ENCODE measurements at regions not wholly inside any gene's neighbourhood (a gene's known extent, or its start where the extent isn't known, plus 50 kb on each side); places are given as distances from the start of the nearest gene placed in this dataset.

DNA sequence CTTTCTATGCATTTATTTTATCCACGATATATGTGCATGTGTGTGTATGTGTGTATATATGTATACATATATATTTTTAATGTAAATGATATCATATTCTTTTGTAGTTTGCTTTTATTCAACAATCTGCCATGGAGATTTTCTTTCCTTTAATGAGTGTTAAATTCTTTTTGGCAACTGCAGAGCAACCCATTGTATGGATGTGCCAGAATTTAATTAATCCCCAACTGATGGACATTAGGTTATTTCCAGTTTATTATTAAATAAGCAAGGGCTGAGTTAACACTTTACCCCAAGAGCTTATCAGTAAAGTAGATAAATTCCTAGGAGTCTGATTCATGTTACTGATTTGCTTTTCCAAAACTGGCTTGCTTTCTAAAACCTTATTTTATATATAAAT lies 58.9 kb upstream of the CD28 start:
- Histone ChIP-seq H3K4me2 (no peak overlapping the region), H3K4me3 (no peak overlapping the region), H3K9me2 (ENCODE audit: insufficient read depth) (peaks cover 3% of the 10 kb centered on the region; the same call in 1 of the 2 replicates), H3K79me2 (replicated peaks; ENCODE audit: insufficient read depth) (no peaks in the 10 kb centered on the region), H4K20me1 (replicated peaks; ENCODE audit: insufficient read depth) (no peaks in the 10 kb centered on the region), H3K27ac (ENCODE audit: low read depth) (no peak overlapping the region), H3K27me3 (ENCODE audit: insufficient read depth) (no peaks in the 10 kb centered on the region), H3K36me3 (ENCODE audit: insufficient read depth) (no peaks in the 10 kb centered on the region), H3K4me1 (ENCODE audit: insufficient read depth) (0 out of 2 replicates have a peak, but pooled peaks cover 4% of the 10 kb centered on the region), H2AFZ (no peak overlapping the region), H3F3A (replicated peaks; ENCODE audit: low read depth) (no peaks in the 10 kb centered on the region)
- peaks cover 5% of the 10 kb centered on the region; the same call in 1 of the 3 replicates for H3K4me1 Mint-ChIP-seq
- H3K4me3 Mint-ChIP-seq = no peak overlapping the region
- peaks cover 7% of the 10 kb centered on the region; the same call in 2 of the 3 replicates for H3K36me3 Mint-ChIP-seq (ENCODE audit: low read depth)
- TF ChIP-seq JUNB (IDR thresholded peaks at IDR 0.05; ENCODE audit: unreplicated experiment) (no peak), POLR2AphosphoS5 (IDR thresholded peaks at IDR 0.05; ENCODE audit: low read depth) (no peak), NANOG (IDR thresholded peaks at IDR 0.05; ENCODE audit: borderline replicate concordance) (no peak), STAT1 (IDR thresholded peaks at IDR 0.05; ENCODE audit: unreplicated experiment) (no peak), ZNF114 (CRISPR knock-in tag; IDR thresholded peaks at IDR 0.05) (no peak), EZH2phosphoT487 (IDR thresholded peaks at IDR 0.05; ENCODE audit: unreplicated experiment) (no peak), CREB1 (CRISPR knock-in tag; IDR thresholded peaks at IDR 0.05; ENCODE audit: low read depth) (no peak)
- TF ChIP-seq, protein P1, sequence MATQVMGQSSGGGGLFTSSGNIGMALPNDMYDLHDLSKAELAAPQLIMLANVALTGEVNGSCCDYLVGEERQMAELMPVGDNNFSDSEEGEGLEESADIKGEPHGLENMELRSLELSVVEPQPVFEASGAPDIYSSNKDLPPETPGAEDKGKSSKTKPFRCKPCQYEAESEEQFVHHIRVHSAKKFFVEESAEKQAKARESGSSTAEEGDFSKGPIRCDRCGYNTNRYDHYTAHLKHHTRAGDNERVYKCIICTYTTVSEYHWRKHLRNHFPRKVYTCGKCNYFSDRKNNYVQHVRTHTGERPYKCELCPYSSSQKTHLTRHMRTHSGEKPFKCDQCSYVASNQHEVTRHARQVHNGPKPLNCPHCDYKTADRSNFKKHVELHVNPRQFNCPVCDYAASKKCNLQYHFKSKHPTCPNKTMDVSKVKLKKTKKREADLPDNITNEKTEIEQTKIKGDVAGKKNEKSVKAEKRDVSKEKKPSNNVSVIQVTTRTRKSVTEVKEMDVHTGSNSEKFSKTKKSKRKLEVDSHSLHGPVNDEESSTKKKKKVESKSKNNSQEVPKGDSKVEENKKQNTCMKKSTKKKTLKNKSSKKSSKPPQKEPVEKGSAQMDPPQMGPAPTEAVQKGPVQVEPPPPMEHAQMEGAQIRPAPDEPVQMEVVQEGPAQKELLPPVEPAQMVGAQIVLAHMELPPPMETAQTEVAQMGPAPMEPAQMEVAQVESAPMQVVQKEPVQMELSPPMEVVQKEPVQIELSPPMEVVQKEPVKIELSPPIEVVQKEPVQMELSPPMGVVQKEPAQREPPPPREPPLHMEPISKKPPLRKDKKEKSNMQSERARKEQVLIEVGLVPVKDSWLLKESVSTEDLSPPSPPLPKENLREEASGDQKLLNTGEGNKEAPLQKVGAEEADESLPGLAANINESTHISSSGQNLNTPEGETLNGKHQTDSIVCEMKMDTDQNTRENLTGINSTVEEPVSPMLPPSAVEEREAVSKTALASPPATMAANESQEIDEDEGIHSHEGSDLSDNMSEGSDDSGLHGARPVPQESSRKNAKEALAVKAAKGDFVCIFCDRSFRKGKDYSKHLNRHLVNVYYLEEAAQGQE (IDR thresholded peaks at IDR 0.05; ENCODE audit: unreplicated experiment) = no peak
- TF ChIP-seq, protein P2, sequence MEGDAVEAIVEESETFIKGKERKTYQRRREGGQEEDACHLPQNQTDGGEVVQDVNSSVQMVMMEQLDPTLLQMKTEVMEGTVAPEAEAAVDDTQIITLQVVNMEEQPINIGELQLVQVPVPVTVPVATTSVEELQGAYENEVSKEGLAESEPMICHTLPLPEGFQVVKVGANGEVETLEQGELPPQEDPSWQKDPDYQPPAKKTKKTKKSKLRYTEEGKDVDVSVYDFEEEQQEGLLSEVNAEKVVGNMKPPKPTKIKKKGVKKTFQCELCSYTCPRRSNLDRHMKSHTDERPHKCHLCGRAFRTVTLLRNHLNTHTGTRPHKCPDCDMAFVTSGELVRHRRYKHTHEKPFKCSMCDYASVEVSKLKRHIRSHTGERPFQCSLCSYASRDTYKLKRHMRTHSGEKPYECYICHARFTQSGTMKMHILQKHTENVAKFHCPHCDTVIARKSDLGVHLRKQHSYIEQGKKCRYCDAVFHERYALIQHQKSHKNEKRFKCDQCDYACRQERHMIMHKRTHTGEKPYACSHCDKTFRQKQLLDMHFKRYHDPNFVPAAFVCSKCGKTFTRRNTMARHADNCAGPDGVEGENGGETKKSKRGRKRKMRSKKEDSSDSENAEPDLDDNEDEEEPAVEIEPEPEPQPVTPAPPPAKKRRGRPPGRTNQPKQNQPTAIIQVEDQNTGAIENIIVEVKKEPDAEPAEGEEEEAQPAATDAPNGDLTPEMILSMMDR (conservative IDR thresholded peaks at IDR 0.05; ENCODE audit: low read depth in 2 of 2) = no peak
- TF ChIP-seq, protein P3, sequence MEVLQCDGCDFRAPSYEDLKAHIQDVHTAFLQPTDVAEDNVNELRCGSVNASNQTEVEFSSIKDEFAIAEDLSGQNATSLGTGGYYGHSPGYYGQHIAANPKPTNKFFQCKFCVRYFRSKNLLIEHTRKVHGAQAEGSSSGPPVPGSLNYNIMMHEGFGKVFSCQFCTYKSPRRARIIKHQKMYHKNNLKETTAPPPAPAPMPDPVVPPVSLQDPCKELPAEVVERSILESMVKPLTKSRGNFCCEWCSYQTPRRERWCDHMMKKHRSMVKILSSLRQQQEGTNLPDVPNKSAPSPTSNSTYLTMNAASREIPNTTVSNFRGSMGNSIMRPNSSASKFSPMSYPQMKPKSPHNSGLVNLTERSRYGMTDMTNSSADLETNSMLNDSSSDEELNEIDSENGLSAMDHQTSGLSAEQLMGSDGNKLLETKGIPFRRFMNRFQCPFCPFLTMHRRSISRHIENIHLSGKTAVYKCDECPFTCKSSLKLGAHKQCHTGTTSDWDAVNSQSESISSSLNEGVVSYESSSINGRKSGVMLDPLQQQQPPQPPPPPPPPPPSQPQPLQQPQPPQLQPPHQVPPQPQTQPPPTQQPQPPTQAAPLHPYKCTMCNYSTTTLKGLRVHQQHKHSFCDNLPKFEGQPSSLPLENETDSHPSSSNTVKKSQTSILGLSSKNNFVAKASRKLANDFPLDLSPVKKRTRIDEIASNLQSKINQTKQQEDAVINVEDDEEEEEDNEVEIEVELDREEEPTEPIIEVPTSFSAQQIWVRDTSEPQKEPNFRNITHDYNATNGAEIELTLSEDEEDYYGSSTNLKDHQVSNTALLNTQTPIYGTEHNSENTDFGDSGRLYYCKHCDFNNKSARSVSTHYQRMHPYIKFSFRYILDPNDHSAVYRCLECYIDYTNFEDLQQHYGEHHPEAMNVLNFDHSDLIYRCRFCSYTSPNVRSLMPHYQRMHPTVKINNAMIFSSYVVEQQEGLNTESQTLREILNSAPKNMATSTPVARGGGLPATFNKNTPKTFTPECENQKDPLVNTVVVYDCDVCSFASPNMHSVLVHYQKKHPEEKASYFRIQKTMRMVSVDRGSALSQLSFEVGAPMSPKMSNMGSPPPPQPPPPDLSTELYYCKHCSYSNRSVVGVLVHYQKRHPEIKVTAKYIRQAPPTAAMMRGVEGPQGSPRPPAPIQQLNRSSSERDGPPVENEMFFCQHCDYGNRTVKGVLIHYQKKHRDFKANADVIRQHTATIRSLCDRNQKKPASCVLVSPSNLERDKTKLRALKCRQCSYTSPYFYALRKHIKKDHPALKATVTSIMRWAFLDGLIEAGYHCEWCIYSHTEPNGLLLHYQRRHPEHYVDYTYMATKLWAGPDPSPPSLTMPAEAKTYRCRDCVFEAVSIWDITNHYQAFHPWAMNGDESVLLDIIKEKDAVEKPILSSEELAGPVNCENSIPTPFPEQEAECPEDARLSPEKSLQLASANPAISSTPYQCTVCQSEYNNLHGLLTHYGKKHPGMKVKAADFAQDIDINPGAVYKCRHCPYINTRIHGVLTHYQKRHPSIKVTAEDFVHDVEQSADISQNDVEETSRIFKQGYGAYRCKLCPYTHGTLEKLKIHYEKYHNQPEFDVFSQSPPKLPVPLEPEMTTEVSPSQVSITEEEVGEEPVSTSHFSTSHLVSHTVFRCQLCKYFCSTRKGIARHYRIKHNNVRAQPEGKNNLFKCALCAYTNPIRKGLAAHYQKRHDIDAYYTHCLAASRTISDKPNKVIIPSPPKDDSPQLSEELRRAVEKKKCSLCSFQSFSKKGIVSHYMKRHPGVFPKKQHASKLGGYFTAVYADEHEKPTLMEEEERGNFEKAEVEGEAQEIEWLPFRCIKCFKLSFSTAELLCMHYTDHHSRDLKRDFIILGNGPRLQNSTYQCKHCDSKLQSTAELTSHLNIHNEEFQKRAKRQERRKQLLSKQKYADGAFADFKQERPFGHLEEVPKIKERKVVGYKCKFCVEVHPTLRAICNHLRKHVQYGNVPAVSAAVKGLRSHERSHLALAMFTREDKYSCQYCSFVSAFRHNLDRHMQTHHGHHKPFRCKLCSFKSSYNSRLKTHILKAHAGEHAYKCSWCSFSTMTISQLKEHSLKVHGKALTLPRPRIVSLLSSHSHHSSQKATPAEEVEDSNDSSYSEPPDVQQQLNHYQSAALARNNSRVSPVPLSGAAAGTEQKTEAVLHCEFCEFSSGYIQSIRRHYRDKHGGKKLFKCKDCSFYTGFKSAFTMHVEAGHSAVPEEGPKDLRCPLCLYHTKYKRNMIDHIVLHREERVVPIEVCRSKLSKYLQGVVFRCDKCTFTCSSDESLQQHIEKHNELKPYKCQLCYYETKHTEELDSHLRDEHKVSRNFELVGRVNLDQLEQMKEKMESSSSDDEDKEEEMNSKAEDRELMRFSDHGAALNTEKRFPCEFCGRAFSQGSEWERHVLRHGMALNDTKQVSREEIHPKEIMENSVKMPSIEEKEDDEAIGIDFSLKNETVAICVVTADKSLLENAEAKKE (CRISPR knock-in tag; IDR thresholded peaks at IDR 0.05) = no peak
- DNase-seq (ENCODE audit: low spot score) = no peak
- peaks cover 9% of the 10 kb centered on the region for H3K9me3 Mint-ChIP-seq
- no peak for ATAC-seq
- no peak overlapping the region for H3K27ac Mint-ChIP-seq
- H3K27me3 Mint-ChIP-seq (ENCODE audit: insufficient read depth, low read depth, poor library complexity) = peaks cover 4% of the 10 kb centered on the region
